ENCODE measurements at regions not wholly inside any gene's neighbourhood (a gene's known extent, or its start where the extent isn't known, plus 50 kb on each side); places are given as distances from the start of the nearest gene placed in this dataset.

- Mint-ChIP-seq H3K4me3 (no peak overlapping the region), H3K9me3 (no peaks in the 10 kb centered on the region), H3K4me1 (ENCODE audit: low read depth) (no peaks in the 10 kb centered on the region), H3K36me3 (ENCODE audit: low read depth) (no peaks in the 10 kb centered on the region), H3K27ac (no peak overlapping the region), H3K27me3 (no peaks in the 10 kb centered on the region)
- intact Hi-C loops (cut with DNase I, micrococcal nuclease) = loop anchor here in 1 of 2 experiments (5.0 kb wide), 1 partner anchor 204 kb away; no protein-coding TSS in a partner anchor
- no peaks in the 10 kb centered on the region for H3K9me3 ChIP-seq (ENCODE audit: control insufficient read depth in 1 of 2, insufficient read depth in 1 of 2, low read length in 2 of 2)
- ChIA-PET POLR2A (no interaction called here), CTCF (no interaction called here)
- DNase-seq (no peak), ATAC-seq (ENCODE audit: poor library complexity) (no peak)
- H3K36me3 ChIP-seq (ENCODE audit: insufficient read depth, low read length) = no peaks in the 10 kb centered on the region
- no peaks in the 10 kb centered on the region for H3K4me1 ChIP-seq (ENCODE audit: insufficient read depth, low read length)
- H3K27ac ChIP-seq (ENCODE audit: low read depth in 1 of 2, low read length in 2 of 2) = no peak overlapping the region
- no peak overlapping the region for H3K4me3 ChIP-seq (ENCODE audit: low read length)
- no peak for TF ChIP-seq CTCF (IDR thresholded peaks at IDR 0.05)
- no peaks in the 10 kb centered on the region for H3K27me3 ChIP-seq (ENCODE audit: control insufficient read depth in 1 of 2, insufficient read depth in 2 of 2, low read length in 2 of 2)
Observed at GRCh38 chr2:61631321-61631720, 93.2 kb upstream of the XPO1 start.

- no peaks in the 10 kb centered on the region for H3K4me1 ChIP-seq (ENCODE audit: insufficient read depth, low read length)
- Mint-ChIP-seq H3K4me1 (ENCODE audit: low read depth) (no peaks in the 10 kb centered on the region), H3K27ac (no peak overlapping the region), H3K9me3 (no peaks in the 10 kb centered on the region), H3K4me3 (no peak overlapping the region), H3K27me3 (no peaks in the 10 kb centered on the region), H3K36me3 (ENCODE audit: low read depth) (no peaks in the 10 kb centered on the region)
- no peak for DNase-seq
- intact Hi-C loops (cut with DNase I, micrococcal nuclease) = no loop called here
- H3K27me3 ChIP-seq (ENCODE audit: control insufficient read depth in 1 of 2, insufficient read depth in 2 of 2, low read length in 2 of 2) = no peaks in the 10 kb centered on the region
- no peaks in the 10 kb centered on the region for H3K36me3 ChIP-seq (ENCODE audit: insufficient read depth, low read length)
- no peak for TF ChIP-seq CTCF (IDR thresholded peaks at IDR 0.05)
- no peaks in the 10 kb centered on the region for H3K9me3 ChIP-seq (ENCODE audit: control insufficient read depth in 1 of 2, insufficient read depth in 1 of 2, low read length in 2 of 2)
- no peak overlapping the region for H3K27ac ChIP-seq (ENCODE audit: low read depth in 1 of 2, low read length in 2 of 2)
- ChIA-PET CTCF (no interaction called here), POLR2A (no interaction called here)
- no peak overlapping the region for H3K4me3 ChIP-seq (ENCODE audit: low read length)
- ATAC-seq (ENCODE audit: poor library complexity) = no peak
Observed at GRCh38 chr2:61626827-61627226, 88.7 kb upstream of the XPO1 start.

GRCh38 chr2:61623747-61624146 is 85.6 kb upstream of the XPO1 start:
- Histone ChIP-seq H3K4me1 (ENCODE audit: insufficient read depth, low read length) (no peaks in the 10 kb centered on the region), H3K27ac (ENCODE audit: low read depth in 1 of 2, low read length in 2 of 2) (no peak overlapping the region), H3K9me3 (ENCODE audit: control insufficient read depth in 1 of 2, insufficient read depth in 1 of 2, low read length in 2 of 2) (no peaks in the 10 kb centered on the region), H3K4me3 (ENCODE audit: low read length) (no peak overlapping the region), H3K27me3 (ENCODE audit: control insufficient read depth in 1 of 2, insufficient read depth in 2 of 2, low read length in 2 of 2) (no peaks in the 10 kb centered on the region), H3K36me3 (ENCODE audit: insufficient read depth, low read length) (no peaks in the 10 kb centered on the region)
- H3K4me3 Mint-ChIP-seq = no peak overlapping the region
- no peaks in the 10 kb centered on the region for H3K9me3 Mint-ChIP-seq
- H3K27me3 Mint-ChIP-seq = no peaks in the 10 kb centered on the region
- no peak overlapping the region for H3K27ac Mint-ChIP-seq
- no peaks in the 10 kb centered on the region for H3K4me1 Mint-ChIP-seq (ENCODE audit: low read depth)
- TF ChIP-seq CTCF (IDR thresholded peaks at IDR 0.05) = no peak
- intact Hi-C loops (cut with DNase I, micrococcal nuclease) = no loop called here
- DNase-seq (no peak), ATAC-seq (ENCODE audit: poor library complexity) (no peak)
- CTCF ChIA-PET = no interaction called here
- POLR2A ChIA-PET = no interaction called here
- H3K36me3 Mint-ChIP-seq (ENCODE audit: low read depth) = no peaks in the 10 kb centered on the region
